Neural cell (in vitro differentiated cells): ENCODE measurements at regions not wholly inside any gene's neighbourhood (a gene's known extent, or its start where the extent isn't known, plus 50 kb on each side); places are given as distances from the start of the nearest gene placed in this dataset.

ENCODE experiments used
- EP300 ChIP-seq: fragments of 450-650 bp; conservative IDR thresholded peaks from 2 replicates; pipeline ENCODE4 v1.6.1; 2014; ENCODE audit warnings: antibody characterized with exemption, mild to moderate bottlenecking, moderate library complexity; ENCODE audit not compliant: poor library complexity, severe bottlenecking
- POLR2AphosphoS5 ChIP-seq: IDR thresholded peaks from 2 replicates; pipeline ENCODE4 v1.6.1; 2012
- RAD21 ChIP-seq: fragments of 450-650 bp; conservative IDR thresholded peaks from 2 replicates; pipeline ENCODE4 v1.6.1; 2014; ENCODE audit warnings: antibody characterized with exemption, mild to moderate bottlenecking, moderate library complexity
- TAF1 ChIP-seq: IDR thresholded peaks from 2 replicates; pipeline ENCODE4 v1.6.1; 2012; ENCODE audit warnings: low read depth
- TF ChIP-seq, protein P1 (sequence below): fragments of 450-650 bp; IDR thresholded peaks from 2 replicates; pipeline ENCODE4 v1.5.1; 2014; ENCODE audit warnings: antibody characterized with exemption, mild to moderate bottlenecking, moderate library complexity; ENCODE audit not compliant: poor library complexity, severe bottlenecking

DNA sequence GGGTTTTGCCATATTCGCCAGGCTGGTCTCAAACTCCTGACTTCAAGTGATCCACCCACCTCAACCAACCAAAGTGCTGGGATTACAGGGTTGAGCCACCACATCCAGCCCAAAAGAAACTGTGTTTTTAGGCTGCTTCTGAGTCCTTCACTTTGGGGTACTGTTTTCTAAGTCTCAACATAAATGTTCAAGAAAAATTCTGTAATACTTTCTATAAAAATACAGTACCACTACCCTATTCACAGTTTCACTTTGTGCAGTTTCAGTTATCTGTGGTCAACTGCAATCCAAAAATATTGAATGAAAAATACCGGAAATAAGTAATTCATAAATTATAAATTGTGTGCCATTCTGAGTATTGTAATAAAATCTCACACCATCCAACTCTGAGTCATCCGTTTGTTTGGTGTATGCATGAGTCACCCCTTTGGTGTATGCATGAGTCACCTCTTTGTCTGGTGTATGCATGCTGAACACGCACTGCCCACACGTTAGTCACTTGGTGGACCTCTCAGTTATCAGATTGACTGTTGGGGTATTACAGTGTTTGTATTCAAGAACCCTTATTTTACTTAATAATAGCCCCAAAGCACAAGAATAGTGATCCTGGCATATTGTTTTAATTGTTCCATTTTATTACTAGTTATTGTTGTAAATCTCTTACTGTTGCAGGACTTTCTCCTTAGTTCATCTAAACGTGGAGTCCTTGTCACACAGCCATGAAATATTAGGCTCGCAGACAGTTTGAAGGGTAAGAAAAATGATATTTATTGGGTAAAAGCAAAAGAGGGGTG lies 190.2 kb downstream of the FSCB start:
- TF ChIP-seq EP300 (no peak), RAD21 (no peak), TAF1 (no peak), POLR2AphosphoS5 (no peak)
- TF ChIP-seq, protein P1, sequence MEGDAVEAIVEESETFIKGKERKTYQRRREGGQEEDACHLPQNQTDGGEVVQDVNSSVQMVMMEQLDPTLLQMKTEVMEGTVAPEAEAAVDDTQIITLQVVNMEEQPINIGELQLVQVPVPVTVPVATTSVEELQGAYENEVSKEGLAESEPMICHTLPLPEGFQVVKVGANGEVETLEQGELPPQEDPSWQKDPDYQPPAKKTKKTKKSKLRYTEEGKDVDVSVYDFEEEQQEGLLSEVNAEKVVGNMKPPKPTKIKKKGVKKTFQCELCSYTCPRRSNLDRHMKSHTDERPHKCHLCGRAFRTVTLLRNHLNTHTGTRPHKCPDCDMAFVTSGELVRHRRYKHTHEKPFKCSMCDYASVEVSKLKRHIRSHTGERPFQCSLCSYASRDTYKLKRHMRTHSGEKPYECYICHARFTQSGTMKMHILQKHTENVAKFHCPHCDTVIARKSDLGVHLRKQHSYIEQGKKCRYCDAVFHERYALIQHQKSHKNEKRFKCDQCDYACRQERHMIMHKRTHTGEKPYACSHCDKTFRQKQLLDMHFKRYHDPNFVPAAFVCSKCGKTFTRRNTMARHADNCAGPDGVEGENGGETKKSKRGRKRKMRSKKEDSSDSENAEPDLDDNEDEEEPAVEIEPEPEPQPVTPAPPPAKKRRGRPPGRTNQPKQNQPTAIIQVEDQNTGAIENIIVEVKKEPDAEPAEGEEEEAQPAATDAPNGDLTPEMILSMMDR, result no peak
